ENCODE measurements at regions not wholly inside any gene's neighbourhood (a gene's known extent, or its start where the extent isn't known, plus 50 kb on each side); places are given as distances from the start of the nearest gene placed in this dataset.

- dilution Hi-C loops (cut with HindIII; ENCODE audit: low sequenced_read_pairs, unreplicated experiment) (no loop called here), intact Hi-C loops (cut with micrococcal nuclease) (loop anchor here (5.0 kb wide), 1 partner anchor 597 kb away; no protein-coding TSS in a partner anchor), in situ Hi-C loops (cut with MboI; ENCODE audit: low sequenced_read_pairs) (no loop called here)
- Histone ChIP-seq H3K4me3 (ENCODE audit: insufficient read depth, low read depth, low read length) (no peak overlapping the region), H2BK120ac (ENCODE audit: low read depth, low read length) (no peak overlapping the region), H3K4me1 (ENCODE audit: control insufficient read depth, insufficient read depth, low read length) (peaks cover under 1% of the 10 kb centered on the region; the same call in 1 of the 2 replicates), H4K8ac (ENCODE audit: low read depth in 2 of 2, low read length in 2 of 2) (no peak overlapping the region), H3K56ac (ENCODE audit: extremely low read depth, insufficient read depth, low read length) (no peak overlapping the region), H3K27me3 (ENCODE audit: control insufficient read depth, insufficient read depth, low read length) (no peaks in the 10 kb centered on the region), H2AK5ac (ENCODE audit: low read depth, low read length) (no peak overlapping the region), H2BK15ac (ENCODE audit: low read depth, low read length) (no peak overlapping the region), H2AK9ac (replicated peaks; ENCODE audit: low read depth, low read length, poor library complexity) (no peak overlapping the region), H3K9me3 (ENCODE audit: control insufficient read depth, insufficient read depth, low read length) (no peaks in the 10 kb centered on the region), H2AFZ (replicated peaks; ENCODE audit: low read length, poor library complexity) (no peak overlapping the region), H3K4ac (ENCODE audit: low read depth, low read length) (no peak overlapping the region), H3K14ac (replicated peaks; ENCODE audit: low read depth, low read length) (no peak overlapping the region), H3K9ac (ENCODE audit: low read depth, low read length) (no peak overlapping the region), H4K20me1 (ENCODE audit: insufficient read depth, low read length) (no peaks in the 10 kb centered on the region), H3K18ac (ENCODE audit: low read depth, low read length) (no peak overlapping the region), H3K23ac (ENCODE audit: low read depth, low read length) (no peak overlapping the region), H2BK5ac (ENCODE audit: low read depth, low read length, poor library complexity, severe bottlenecking) (no peak overlapping the region), H3K79me1 (ENCODE audit: low read depth in 1 of 2, low read length in 2 of 2) (no peaks in the 10 kb centered on the region), H3K4me2 (ENCODE audit: low read depth, low read length) (no peak overlapping the region), H4K91ac (ENCODE audit: insufficient read depth, low read depth, low read length) (no peak overlapping the region), H4K5ac (ENCODE audit: low read depth, low read length) (no peak overlapping the region), H3K27ac (ENCODE audit: insufficient read depth, low read length) (no peak overlapping the region), H2BK20ac (ENCODE audit: low read depth, low read length) (no peak overlapping the region), H3K9me1 (ENCODE audit: insufficient read depth, low read length) (0 out of 2 replicates have a peak, but pooled peaks cover under 1% of the 10 kb centered on the region), H3K36me3 (ENCODE audit: control insufficient read depth, insufficient read depth, low read length) (no peaks in the 10 kb centered on the region)
- ChIA-PET CTCF (no interaction called here), POLR2A (ENCODE audit: unreplicated experiment) (no interaction called here)
- no peak for DNase-seq
- TF ChIP-seq USF2 (IDR thresholded peaks at IDR 0.05; ENCODE audit: low read depth, low read length) = no peak
- no peak for TF ChIP-seq RFX5 (IDR thresholded peaks at IDR 0.05; ENCODE audit: low read depth, low read length)
- TF ChIP-seq FOS (IDR thresholded peaks at IDR 0.05; ENCODE audit: low read depth, low read length) = no peak
- TF ChIP-seq NFE2L2 (IDR thresholded peaks at IDR 0.05; ENCODE audit: low read depth, low read length) = no peak
- no peak for TF ChIP-seq POLR2A (IDR thresholded peaks at IDR 0.05; ENCODE audit: low read depth, low read length)
- TF ChIP-seq RAD21 (IDR thresholded peaks at IDR 0.05; ENCODE audit: low read length) = no peak
- TF ChIP-seq SMC3 (IDR thresholded peaks at IDR 0.05; ENCODE audit: low read depth, low read length) = no peak
- TF ChIP-seq MAFK (IDR thresholded peaks at IDR 0.05; ENCODE audit: low read depth, low read length) = no peak
- TF ChIP-seq MXI1 (IDR thresholded peaks at IDR 0.05; ENCODE audit: borderline replicate concordance, low read depth, low read length) = no peak
- ATAC-seq (ENCODE audit: low read depth) = no peak
- BruUV-seq (replicated peaks) = no TSS peak
- WGBS, 2 experiments (ENCODE audit: extremely low coverage in 2 of 2, insufficient read length in 1 of 2) = 70% methylated on average over 2 of the region's 6 CpGs; no CpG with 5 or more reads in 1 of the 2 experiments
Observed at GRCh38 chr4:184324939-184325477, 107.3 kb upstream of the ENPP6 start.

Data from IMR-90 (cell line).